Neural cell (in vitro differentiated cells): ENCODE measurements at regions not wholly inside any gene's neighbourhood (a gene's known extent, or its start where the extent isn't known, plus 50 kb on each side); places are given as distances from the start of the nearest gene placed in this dataset.

ENCODE experiments used
- H2AFZ ChIP-seq: fragments of 200-600, 300-800 bp; sonication (generic), shearing (Covaris generic); 2 replicates; pipeline ENCODE4 v1.6.0; 2014; ENCODE audit warnings: low read depth, mild to moderate bottlenecking, antibody characterized with exemption, low read length, moderate library complexity
- H3F3A ChIP-seq: fragments of 200-600 bp; shearing (Covaris generic); 2 replicates; pipeline ENCODE4 v1.6.1; 2016; ENCODE audit warnings: mild to moderate bottlenecking, moderate library complexity, mixed read lengths, antibody characterized with exemption, low read length; ENCODE audit not compliant: insufficient read depth, poor library complexity, severe bottlenecking
- H3K27ac ChIP-seq: fragments of 200-600, 300-800 bp; sonication (generic), shearing (Covaris generic); 2 replicates; pipeline ENCODE4 v1.5.1; 2014; ENCODE audit warnings: mild to moderate bottlenecking, low read length, moderate library complexity
- H3K27me3 ChIP-seq: fragments of 300-800, 200-600 bp; sonication (generic), shearing (Covaris generic); 2 replicates; pipeline ENCODE4 v1.6.0; 2014; ENCODE audit warnings: mild to moderate bottlenecking, low read depth, low read length, moderate library complexity; ENCODE audit not compliant: insufficient read depth
- H3K36me3 ChIP-seq: fragments of 300-800, 200-600 bp; sonication (generic), shearing (Covaris generic); 2 replicates; pipeline ENCODE4 v1.5.1; 2014; ENCODE audit warnings: mild to moderate bottlenecking, antibody characterized with exemption, low read length, moderate library complexity; ENCODE audit not compliant: insufficient read depth
- H3K4me2 ChIP-seq: fragments of 300-800, 200-600 bp; sonication (generic), shearing (Covaris generic); 2 replicates; pipeline ENCODE4 v1.6.0; 2014; ENCODE audit warnings: mild to moderate bottlenecking, low read length
- H3K4me3 ChIP-seq: fragments of 300-800, 200-600 bp; sonication (generic), shearing (Covaris generic); 2 replicates; pipeline ENCODE4 v1.5.1; 2014; ENCODE audit warnings: mild to moderate bottlenecking, low read length, moderate library complexity
- H3K79me2 ChIP-seq: fragments of 200-600 bp; shearing (Covaris generic); replicated peaks from 2 replicates; pipeline ENCODE4 v1.6.0; 2014; ENCODE audit warnings: mild to moderate bottlenecking, low read length, moderate library complexity; ENCODE audit not compliant: insufficient read depth
- H3K9ac ChIP-seq: fragments of 300-800, 200-600 bp; sonication (generic), shearing (Covaris generic); 2 replicates; pipeline ENCODE4 v1.6.1; 2016; ENCODE audit warnings: mild to moderate bottlenecking, low read length, mixed read lengths
- H3K9me2 ChIP-seq: fragments of 200-600 bp; shearing (Covaris generic); 2 replicates; pipeline ENCODE4 v1.6.1; 2016; ENCODE audit warnings: mild to moderate bottlenecking, low read length, mixed read lengths; ENCODE audit not compliant: insufficient read depth
- H3K9me3 ChIP-seq: fragments of 200-600, 300-800 bp; sonication (generic), shearing (Covaris generic); 2 replicates; pipeline ENCODE4 v1.6.1; 2016; ENCODE audit warnings: mild to moderate bottlenecking, mixed run types, low read length, moderate library complexity, mixed read lengths
- H4K20me1 ChIP-seq: fragments of 200-600 bp; shearing (Covaris generic); 2 replicates; pipeline ENCODE4 v1.6.1; 2016; ENCODE audit warnings: mild to moderate bottlenecking, mixed run types; ENCODE audit not compliant: insufficient read depth
- EP300 ChIP-seq: fragments of 450-650 bp; conservative IDR thresholded peaks from 2 replicates; pipeline ENCODE4 v1.6.1; 2014; ENCODE audit warnings: antibody characterized with exemption, mild to moderate bottlenecking, moderate library complexity; ENCODE audit not compliant: poor library complexity, severe bottlenecking
- EZH2 ChIP-seq: fragments of 200-600, 300-800 bp; shearing (Covaris generic), sonication (generic); IDR thresholded peaks from 2 replicates; pipeline ENCODE4 v1.6.1; 2014; ENCODE audit warnings: antibody characterized with exemption, low read length, borderline replicate concordance, mild to moderate bottlenecking; ENCODE audit not compliant: insufficient read depth, poor library complexity, severe bottlenecking
- MXI1 ChIP-seq: fragments of 450-650 bp; conservative IDR thresholded peaks from 2 replicates; pipeline ENCODE4 v1.6.1; 2014; ENCODE audit warnings: antibody characterized with exemption, mild to moderate bottlenecking; ENCODE audit not compliant: poor library complexity, severe bottlenecking
- POLR2AphosphoS5 ChIP-seq: IDR thresholded peaks from 2 replicates; pipeline ENCODE4 v1.6.1; 2012
- RAD21 ChIP-seq: fragments of 450-650 bp; conservative IDR thresholded peaks from 2 replicates; pipeline ENCODE4 v1.6.1; 2014; ENCODE audit warnings: antibody characterized with exemption, mild to moderate bottlenecking, moderate library complexity
- SMC3 ChIP-seq: fragments of 450-650 bp; conservative IDR thresholded peaks from 2 replicates; pipeline ENCODE4 v1.6.1; 2014; ENCODE audit warnings: antibody characterized with exemption, mild to moderate bottlenecking, moderate library complexity; ENCODE audit not compliant: poor library complexity
- TAF1 ChIP-seq: IDR thresholded peaks from 2 replicates; pipeline ENCODE4 v1.6.1; 2012; ENCODE audit warnings: low read depth
- TF ChIP-seq, protein P1 (sequence below): fragments of 450-650 bp; IDR thresholded peaks from 2 replicates; pipeline ENCODE4 v1.5.1; 2014; ENCODE audit warnings: antibody characterized with exemption, mild to moderate bottlenecking, moderate library complexity; ENCODE audit not compliant: poor library complexity, severe bottlenecking
- TF ChIP-seq, protein P2 (sequence below): IDR thresholded peaks from 2 replicates; pipeline ENCODE4 v1.6.1; 2012; ENCODE audit warnings: borderline replicate concordance

DNA sequence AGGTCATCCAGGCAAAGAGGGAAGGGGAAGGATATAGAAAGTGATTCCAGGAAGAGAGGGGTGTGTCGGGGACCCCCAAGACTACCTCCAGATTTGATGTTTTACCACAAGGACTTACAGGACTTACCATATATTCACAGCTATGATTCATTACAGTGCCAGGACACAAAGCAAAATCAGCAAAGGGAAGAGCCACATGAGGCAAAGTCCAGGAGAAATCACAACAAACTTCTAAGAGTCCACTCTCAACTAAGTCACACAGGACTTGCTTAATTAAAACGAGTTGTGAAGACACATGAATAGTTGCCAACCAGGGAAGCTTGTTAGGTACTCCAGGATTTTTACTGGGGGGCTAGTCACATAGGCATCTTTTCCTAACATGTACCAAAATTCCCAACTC lies 217.3 kb downstream of the TTLL7 start:
- H3K9ac ChIP-seq = no peak overlapping the region
- no peak overlapping the region for H2AFZ ChIP-seq
- no peaks in the 10 kb centered on the region for H3K79me2 ChIP-seq
- no peak overlapping the region for H3K4me3 ChIP-seq
- peaks cover 2% of the 10 kb centered on the region for H3F3A ChIP-seq
- TF ChIP-seq SMC3 (no peak), EZH2 (no peak), POLR2AphosphoS5 (no peak), MXI1 (no peak), RAD21 (no peak), TAF1 (no peak), EP300 (no peak)
- TF ChIP-seq, protein P1, sequence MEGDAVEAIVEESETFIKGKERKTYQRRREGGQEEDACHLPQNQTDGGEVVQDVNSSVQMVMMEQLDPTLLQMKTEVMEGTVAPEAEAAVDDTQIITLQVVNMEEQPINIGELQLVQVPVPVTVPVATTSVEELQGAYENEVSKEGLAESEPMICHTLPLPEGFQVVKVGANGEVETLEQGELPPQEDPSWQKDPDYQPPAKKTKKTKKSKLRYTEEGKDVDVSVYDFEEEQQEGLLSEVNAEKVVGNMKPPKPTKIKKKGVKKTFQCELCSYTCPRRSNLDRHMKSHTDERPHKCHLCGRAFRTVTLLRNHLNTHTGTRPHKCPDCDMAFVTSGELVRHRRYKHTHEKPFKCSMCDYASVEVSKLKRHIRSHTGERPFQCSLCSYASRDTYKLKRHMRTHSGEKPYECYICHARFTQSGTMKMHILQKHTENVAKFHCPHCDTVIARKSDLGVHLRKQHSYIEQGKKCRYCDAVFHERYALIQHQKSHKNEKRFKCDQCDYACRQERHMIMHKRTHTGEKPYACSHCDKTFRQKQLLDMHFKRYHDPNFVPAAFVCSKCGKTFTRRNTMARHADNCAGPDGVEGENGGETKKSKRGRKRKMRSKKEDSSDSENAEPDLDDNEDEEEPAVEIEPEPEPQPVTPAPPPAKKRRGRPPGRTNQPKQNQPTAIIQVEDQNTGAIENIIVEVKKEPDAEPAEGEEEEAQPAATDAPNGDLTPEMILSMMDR = no peak
- TF ChIP-seq, protein P2, sequence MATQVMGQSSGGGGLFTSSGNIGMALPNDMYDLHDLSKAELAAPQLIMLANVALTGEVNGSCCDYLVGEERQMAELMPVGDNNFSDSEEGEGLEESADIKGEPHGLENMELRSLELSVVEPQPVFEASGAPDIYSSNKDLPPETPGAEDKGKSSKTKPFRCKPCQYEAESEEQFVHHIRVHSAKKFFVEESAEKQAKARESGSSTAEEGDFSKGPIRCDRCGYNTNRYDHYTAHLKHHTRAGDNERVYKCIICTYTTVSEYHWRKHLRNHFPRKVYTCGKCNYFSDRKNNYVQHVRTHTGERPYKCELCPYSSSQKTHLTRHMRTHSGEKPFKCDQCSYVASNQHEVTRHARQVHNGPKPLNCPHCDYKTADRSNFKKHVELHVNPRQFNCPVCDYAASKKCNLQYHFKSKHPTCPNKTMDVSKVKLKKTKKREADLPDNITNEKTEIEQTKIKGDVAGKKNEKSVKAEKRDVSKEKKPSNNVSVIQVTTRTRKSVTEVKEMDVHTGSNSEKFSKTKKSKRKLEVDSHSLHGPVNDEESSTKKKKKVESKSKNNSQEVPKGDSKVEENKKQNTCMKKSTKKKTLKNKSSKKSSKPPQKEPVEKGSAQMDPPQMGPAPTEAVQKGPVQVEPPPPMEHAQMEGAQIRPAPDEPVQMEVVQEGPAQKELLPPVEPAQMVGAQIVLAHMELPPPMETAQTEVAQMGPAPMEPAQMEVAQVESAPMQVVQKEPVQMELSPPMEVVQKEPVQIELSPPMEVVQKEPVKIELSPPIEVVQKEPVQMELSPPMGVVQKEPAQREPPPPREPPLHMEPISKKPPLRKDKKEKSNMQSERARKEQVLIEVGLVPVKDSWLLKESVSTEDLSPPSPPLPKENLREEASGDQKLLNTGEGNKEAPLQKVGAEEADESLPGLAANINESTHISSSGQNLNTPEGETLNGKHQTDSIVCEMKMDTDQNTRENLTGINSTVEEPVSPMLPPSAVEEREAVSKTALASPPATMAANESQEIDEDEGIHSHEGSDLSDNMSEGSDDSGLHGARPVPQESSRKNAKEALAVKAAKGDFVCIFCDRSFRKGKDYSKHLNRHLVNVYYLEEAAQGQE = no peak
- no peaks in the 10 kb centered on the region for H4K20me1 ChIP-seq
- H3K27ac ChIP-seq = no peak overlapping the region
- peaks cover 6% of the 10 kb centered on the region for H3K9me3 ChIP-seq
- H3K36me3 ChIP-seq = no peaks in the 10 kb centered on the region
- H3K4me2 ChIP-seq = no peak overlapping the region
- H3K27me3 ChIP-seq = no peaks in the 10 kb centered on the region
- H3K9me2 ChIP-seq = no peaks in the 10 kb centered on the region

DNA sequence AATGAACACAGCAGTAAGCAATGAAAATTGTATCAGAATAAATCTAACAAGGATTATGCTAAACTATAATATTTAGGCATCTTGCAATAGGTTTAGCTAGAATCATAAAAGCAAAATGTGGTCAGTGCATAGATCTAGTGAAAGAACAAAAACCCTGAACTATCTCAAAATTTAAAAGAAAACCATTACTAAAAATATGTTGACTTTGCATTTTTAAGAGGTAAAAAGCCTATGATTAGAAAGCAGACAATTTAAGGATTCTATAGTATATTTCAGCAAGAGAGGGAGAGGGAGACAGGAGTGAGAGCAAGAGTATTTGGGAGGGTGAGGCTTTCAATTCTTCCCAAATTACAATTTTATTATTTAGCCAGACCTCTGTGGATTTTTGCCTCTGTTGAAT lies 219.4 kb downstream of the TTLL7 start:
- H3K27me3 ChIP-seq = no peaks in the 10 kb centered on the region
- H4K20me1 ChIP-seq = no peaks in the 10 kb centered on the region
- peaks cover 6% of the 10 kb centered on the region for H3K9me3 ChIP-seq
- H3K27ac ChIP-seq = no peak overlapping the region
- H3K79me2 ChIP-seq = no peaks in the 10 kb centered on the region
- no peaks in the 10 kb centered on the region for H3K9me2 ChIP-seq
- TF ChIP-seq TAF1 = no peak
- no peak for TF ChIP-seq SMC3
- no peak for TF ChIP-seq EZH2
- TF ChIP-seq EP300 = no peak
- TF ChIP-seq, protein P2 = no peak
- no peak for TF ChIP-seq RAD21
- no peak for TF ChIP-seq POLR2AphosphoS5
- TF ChIP-seq MXI1 = no peak
- no peaks in the 10 kb centered on the region for H3K36me3 ChIP-seq
- H3K9ac ChIP-seq = no peak overlapping the region
- no peak overlapping the region for H3K4me3 ChIP-seq
- H3F3A ChIP-seq = peaks cover 2% of the 10 kb centered on the region
- no peak overlapping the region for H2AFZ ChIP-seq
- no peak overlapping the region for H3K4me2 ChIP-seq
